ENCODE measurements at regions not wholly inside any gene's neighbourhood (a gene's known extent, or its start where the extent isn't known, plus 50 kb on each side); places are given as distances from the start of the nearest gene placed in this dataset.

DNA sequence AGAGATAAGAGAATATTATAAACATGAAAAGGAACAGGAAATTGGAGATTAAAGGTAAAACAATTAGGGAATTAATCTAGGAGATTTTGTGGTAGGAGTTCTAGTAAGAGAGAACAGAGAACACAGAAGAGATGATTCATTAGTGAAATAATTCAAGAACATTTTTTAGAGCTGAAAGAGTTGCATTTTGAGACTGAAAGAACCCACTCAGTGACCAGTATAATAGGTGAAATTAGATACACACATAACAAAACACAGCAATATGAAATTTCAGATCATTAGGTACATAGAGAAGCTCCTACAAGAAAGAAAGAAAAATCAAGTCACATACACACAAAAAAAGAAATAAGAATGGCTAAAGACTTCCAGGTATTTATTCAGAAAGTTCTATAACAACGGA, 144.0 kb downstream of the CYSLTR2 start:
- TF ChIP-seq, protein P1, sequence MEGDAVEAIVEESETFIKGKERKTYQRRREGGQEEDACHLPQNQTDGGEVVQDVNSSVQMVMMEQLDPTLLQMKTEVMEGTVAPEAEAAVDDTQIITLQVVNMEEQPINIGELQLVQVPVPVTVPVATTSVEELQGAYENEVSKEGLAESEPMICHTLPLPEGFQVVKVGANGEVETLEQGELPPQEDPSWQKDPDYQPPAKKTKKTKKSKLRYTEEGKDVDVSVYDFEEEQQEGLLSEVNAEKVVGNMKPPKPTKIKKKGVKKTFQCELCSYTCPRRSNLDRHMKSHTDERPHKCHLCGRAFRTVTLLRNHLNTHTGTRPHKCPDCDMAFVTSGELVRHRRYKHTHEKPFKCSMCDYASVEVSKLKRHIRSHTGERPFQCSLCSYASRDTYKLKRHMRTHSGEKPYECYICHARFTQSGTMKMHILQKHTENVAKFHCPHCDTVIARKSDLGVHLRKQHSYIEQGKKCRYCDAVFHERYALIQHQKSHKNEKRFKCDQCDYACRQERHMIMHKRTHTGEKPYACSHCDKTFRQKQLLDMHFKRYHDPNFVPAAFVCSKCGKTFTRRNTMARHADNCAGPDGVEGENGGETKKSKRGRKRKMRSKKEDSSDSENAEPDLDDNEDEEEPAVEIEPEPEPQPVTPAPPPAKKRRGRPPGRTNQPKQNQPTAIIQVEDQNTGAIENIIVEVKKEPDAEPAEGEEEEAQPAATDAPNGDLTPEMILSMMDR (conservative IDR thresholded peaks at IDR 0.05; ENCODE audit: low read depth in 2 of 2), result no peak
- TF ChIP-seq, protein P2, sequence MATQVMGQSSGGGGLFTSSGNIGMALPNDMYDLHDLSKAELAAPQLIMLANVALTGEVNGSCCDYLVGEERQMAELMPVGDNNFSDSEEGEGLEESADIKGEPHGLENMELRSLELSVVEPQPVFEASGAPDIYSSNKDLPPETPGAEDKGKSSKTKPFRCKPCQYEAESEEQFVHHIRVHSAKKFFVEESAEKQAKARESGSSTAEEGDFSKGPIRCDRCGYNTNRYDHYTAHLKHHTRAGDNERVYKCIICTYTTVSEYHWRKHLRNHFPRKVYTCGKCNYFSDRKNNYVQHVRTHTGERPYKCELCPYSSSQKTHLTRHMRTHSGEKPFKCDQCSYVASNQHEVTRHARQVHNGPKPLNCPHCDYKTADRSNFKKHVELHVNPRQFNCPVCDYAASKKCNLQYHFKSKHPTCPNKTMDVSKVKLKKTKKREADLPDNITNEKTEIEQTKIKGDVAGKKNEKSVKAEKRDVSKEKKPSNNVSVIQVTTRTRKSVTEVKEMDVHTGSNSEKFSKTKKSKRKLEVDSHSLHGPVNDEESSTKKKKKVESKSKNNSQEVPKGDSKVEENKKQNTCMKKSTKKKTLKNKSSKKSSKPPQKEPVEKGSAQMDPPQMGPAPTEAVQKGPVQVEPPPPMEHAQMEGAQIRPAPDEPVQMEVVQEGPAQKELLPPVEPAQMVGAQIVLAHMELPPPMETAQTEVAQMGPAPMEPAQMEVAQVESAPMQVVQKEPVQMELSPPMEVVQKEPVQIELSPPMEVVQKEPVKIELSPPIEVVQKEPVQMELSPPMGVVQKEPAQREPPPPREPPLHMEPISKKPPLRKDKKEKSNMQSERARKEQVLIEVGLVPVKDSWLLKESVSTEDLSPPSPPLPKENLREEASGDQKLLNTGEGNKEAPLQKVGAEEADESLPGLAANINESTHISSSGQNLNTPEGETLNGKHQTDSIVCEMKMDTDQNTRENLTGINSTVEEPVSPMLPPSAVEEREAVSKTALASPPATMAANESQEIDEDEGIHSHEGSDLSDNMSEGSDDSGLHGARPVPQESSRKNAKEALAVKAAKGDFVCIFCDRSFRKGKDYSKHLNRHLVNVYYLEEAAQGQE (IDR thresholded peaks at IDR 0.05; ENCODE audit: unreplicated experiment), result no peak
